Suppressor macrophage treated with lipopolysaccharide for 4 hours (primary cell): ENCODE measurements at regions not wholly inside any gene's neighbourhood (a gene's known extent, or its start where the extent isn't known, plus 50 kb on each side); places are given as distances from the start of the nearest gene placed in this dataset.

Source experiments
- DNase-seq: peaks from one replicate; pipeline ENCODE4 v3.0.0-alpha.2; 2020

DNA sequence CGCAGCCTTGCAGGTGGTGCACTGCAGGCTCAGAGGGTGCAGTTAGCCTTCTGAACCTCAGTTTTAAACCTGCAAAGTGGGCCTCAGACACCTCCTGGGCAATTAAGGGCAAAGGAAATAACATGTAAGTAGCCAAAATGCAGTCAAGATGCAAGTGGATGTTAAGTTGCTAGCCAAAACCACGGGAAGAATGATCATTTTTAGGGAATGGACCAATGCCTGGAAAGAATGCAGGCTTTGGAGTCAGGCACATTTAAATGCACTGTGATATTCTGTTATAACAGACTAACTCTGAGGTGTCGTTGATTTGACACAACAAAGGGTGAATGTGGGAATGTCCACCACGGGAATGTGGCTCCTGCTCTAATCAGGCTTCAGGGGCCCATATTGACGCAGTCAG is 57.9 kb upstream of the PTGFRN start:
- no peak for DNase-seq

DNA sequence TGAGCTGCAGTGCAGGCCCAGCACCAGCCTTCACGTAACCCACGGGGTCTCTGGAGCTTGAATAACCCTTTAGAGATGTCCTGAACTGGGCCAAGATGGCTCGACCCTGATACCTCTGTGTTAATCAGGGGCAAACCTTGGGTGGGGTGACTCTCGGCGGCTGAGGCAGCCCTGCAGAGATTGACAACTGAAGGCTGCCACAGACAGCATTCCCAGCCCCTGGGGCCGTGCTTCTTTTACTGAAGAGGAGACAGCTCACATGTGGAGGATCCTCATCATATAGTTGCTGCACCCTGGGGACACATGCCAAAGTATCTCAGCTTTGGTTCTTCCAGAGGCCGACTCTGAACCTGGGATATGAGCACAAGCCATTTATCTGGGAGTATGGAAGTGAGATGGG is 57.3 kb upstream of the PTGFRN start:
- no peak for DNase-seq

DNA sequence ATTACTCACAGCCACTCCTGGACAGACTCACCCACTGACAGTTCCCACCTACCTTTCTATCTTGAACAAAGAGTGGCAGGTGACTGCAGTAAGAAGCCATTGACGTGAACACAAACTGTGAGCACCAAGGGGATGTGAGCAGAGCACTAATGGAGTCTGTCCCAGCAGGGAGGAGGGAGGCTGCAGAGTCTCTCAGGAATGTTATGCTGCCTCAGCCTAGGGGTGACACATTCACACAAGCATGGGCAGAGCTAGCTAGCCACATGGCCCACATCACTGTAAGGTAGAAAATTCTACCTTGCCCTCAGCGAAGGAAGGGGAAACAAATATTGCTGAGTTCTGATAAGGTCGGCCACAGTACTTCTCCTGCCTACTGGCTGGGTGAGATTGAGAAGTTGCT is 56.8 kb upstream of the PTGFRN start:
- no peak for DNase-seq

DNA sequence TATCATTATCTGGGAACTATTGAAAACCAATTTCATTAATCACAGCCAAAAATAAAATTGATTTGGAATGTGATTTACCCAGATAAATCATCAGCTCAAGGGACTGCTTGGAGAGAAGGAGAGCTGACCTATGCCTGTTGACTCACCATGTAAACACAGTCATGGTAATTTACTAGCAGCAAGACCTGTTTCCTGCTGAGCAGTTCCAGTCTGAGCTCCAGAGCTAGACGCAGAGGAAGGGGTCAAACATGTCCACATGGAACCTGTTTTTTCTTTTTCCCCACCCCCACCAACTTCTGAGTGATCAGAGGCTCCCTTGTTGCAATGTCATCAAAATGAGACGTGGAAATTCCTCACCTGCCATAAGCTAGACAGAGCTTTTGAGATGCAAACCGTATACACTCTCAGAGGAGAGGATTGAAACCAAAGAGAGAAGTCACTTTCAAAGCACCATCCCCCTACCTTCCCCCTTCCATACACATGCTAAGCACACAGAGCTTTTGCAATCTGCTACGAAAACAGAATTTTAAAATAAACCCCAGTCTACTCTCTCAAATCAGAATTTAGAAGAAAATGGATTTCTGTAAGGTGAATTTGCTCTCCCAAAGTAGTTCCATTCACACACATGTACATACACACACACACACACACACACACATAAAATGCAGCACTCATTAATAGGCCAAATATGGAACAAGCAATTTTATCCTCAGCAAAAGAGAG is 55.9 kb upstream of the PTGFRN start:
- DNase-seq: peak; percentile 62

DNA sequence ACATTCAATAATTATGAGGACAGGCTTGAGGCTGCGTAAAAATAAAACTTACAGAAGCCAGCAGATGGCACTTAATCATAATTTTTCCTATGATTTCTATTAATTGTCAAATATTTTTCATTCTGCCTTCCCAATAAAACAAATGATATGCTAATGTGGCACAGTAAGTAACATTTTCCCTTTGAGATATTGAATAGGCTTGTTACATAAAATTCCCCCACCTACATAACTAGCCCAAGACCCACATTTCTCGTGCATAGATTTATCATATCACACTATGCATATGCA is 55.4 kb upstream of the PTGFRN start:
- no peak for DNase-seq

DNA sequence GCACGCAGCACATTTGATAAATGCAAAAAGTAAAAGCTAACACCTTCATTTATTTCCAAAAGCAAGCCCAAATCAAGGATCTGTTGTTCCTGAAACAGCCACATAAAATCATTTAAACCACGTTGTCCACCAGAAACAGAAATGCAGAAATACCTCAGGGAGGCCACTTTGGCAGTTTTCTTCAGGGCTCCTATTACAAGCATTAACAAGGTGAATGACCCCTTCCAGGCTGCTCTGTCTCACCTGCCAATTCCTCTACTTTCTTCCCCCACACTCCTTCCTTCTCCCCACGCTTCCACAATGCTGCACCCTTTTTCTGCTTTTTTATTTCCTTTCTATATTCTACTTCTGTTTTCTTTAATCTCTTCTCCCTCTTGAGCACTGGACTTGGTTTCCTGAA is 55.0 kb upstream of the PTGFRN start:
- no peak for DNase-seq

DNA sequence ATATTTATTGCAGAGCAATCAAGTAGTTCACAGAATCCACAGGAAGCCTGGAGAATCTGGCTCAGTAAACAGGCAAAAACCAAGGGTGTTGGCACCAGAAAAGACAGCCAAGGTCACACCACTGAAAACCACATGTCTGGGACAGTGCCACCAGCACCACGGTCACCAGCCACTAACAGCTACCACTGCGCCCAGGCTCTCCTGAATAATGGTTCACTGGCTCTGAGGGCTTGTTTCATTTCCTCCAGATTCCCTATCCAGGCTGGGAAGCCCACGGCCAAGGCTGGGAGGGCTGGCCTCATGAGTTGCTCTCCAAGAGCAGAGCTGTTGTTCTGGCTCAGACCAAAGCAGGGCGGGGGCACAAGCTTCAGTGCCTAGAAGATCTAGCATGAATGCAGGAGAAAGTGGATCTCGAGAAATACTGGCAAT is 54.5 kb upstream of the PTGFRN start:
- no peak for DNase-seq

DNA sequence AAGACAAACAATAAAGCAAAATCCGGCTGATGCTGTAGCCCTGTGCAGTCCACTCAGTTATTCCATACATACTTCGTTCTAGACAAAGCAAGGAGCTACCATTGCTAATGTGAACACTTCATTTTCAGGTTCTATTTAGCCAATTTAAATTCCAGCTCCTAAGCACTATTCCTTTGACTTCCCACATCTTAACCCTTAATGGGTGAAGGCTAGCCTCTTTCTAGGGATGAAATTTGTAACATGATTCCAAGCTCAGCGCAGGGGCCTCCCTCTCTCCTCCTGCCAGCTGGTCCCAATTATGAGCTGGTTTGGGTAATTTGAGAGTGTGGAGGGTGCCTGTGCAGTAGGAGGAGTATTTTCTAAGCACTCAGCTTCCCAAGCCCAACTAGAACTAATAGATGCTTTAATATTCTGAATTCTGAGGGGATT is 53.9 kb upstream of the PTGFRN start:
- DNase-seq: no peak

DNA sequence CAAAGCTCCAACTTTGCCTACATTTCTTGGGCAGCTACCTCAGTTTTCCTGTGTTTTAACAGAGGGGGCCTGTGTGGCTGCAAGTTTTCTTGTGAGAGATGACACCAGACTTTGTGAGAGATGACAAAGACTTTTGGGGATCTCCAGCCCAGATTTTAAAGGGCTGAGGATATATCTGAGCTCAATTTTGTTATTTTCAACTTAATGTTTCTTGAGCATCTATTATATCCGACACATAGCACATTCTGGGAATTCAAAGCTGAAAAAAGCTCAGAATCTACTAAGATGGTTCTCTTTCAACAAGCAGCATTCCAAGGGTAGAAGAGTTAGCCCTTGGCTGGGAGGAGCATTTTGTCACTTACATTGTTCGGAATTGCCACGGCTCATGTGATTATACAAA is 53.4 kb upstream of the PTGFRN start:
- no peak for DNase-seq

DNA sequence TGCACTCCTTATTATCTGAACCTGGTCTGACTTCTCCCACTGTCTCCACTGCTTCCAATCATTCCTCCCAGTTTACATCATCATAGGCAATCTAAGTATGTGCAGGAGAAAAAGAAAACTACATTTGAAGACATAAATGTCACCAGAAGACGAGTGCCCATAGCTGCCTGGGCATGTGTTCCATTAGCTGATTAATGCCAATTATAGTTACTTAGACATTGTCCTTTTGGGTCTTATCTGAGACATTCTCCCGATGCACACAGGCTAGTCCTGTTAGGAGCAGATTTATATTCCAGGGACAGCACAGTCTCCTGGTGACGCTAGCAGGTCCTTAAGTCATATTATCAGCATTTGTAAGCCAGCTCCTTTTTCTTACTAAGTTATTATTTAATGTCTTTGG is 52.6 kb upstream of the PTGFRN start:
- no peak for DNase-seq
